IMR-90 (cell line): ENCODE measurements at regions not wholly inside any gene's neighbourhood (a gene's known extent, or its start where the extent isn't known, plus 50 kb on each side); places are given as distances from the start of the nearest gene placed in this dataset.
A peak's percentile ranks its signal among the peaks of the same experiment; 100 is the strongest.

Experiments
- ATAC-seq: fragments of 200-7000 bp; cut with Tn5 transposase; 2 replicates; pipeline ENCODE4 v1.9.1; 2020; ENCODE audit warnings: low read depth, mild to moderate bottlenecking, moderate library complexity
- BruUV-seq: library from RNA; stranded (reverse); fragments of 400-500 nt; replicated peaks from 2 replicates; lab custom pipeline; 2021; lab: Mats Ljungman, UMichigan
- CTCF ChIA-PET: fragments of 300-600 bp; formaldehyde crosslinking; extraction: SDS; loops from one replicate; lab custom pipeline; 2021; ENCODE audit warnings: antibody characterized with exemption; lab: Yijun Ruan, JAX
- POLR2A ChIA-PET: fragments of 300-600 bp; sonication (Branson Sonifier 250); formaldehyde crosslinking; loops from one replicate; lab custom pipeline; 2022; ENCODE audit warnings: antibody characterized with exemption; ENCODE audit not compliant: unreplicated experiment; lab: Charles Lee
- DNase-seq: peaks from one replicate; pipeline ENCODE4 v3.0.0; 2013
- H2AFZ ChIP-seq: replicated peaks from 2 replicates; pipeline ENCODE3; 2013; ENCODE audit warnings: low read length, mild to moderate bottlenecking; ENCODE audit not compliant: poor library complexity
- H2AK5ac ChIP-seq: 2 replicates; pipeline ENCODE4 v1.6.1; 2013; ENCODE audit warnings: low read depth, low read length, inconsistent platforms
- H2AK9ac ChIP-seq: replicated peaks from 2 replicates; pipeline ENCODE3; 2013; ENCODE audit warnings: mild to moderate bottlenecking, low read depth, low read length, moderate library complexity; ENCODE audit not compliant: poor library complexity
- H2BK120ac ChIP-seq: 2 replicates; pipeline ENCODE4 v1.6.1; 2013; ENCODE audit warnings: low read depth, low read length, inconsistent platforms
- H2BK15ac ChIP-seq: 3 replicates; pipeline ENCODE4 v1.6.1; 2013; ENCODE audit warnings: low read depth, low read length, inconsistent platforms
- H2BK20ac ChIP-seq: 2 replicates; pipeline ENCODE4 v1.6.1; 2013; ENCODE audit warnings: low read depth, mild to moderate bottlenecking, inconsistent platforms, low read length, moderate library complexity
- H2BK5ac ChIP-seq: 2 replicates; pipeline ENCODE4 v1.6.1; 2013; ENCODE audit warnings: mild to moderate bottlenecking, low read depth, low read length, inconsistent platforms; ENCODE audit not compliant: poor library complexity, severe bottlenecking
- H3K14ac ChIP-seq: replicated peaks from 2 replicates; pipeline ENCODE4 v1.6.1; 2013; ENCODE audit warnings: low read depth, low read length, inconsistent platforms
- H3K18ac ChIP-seq: 2 replicates; pipeline ENCODE4 v1.6.1; 2013; ENCODE audit warnings: low read depth, low read length, control low read depth
- H3K23ac ChIP-seq: 2 replicates; pipeline ENCODE4 v1.6.1; 2013; ENCODE audit warnings: low read depth, low read length, inconsistent platforms
- H3K27ac ChIP-seq: 2 replicates; pipeline ENCODE4 v1.5.1; 2013; ENCODE audit warnings: mild to moderate bottlenecking, control low read depth, low read length; ENCODE audit not compliant: insufficient read depth
- H3K27me3 ChIP-seq: 2 replicates; pipeline ENCODE4 v1.6.1; 2013; ENCODE audit warnings: low read length; ENCODE audit not compliant: control insufficient read depth, insufficient read depth
- H3K36me3 ChIP-seq: 2 replicates; pipeline ENCODE4 v1.6.1; 2013; ENCODE audit warnings: low read length, mixed read lengths; ENCODE audit not compliant: control insufficient read depth, insufficient read depth
- H3K4ac ChIP-seq: 2 replicates; pipeline ENCODE4 v1.6.1; 2013; ENCODE audit warnings: low read depth, low read length, inconsistent platforms
- H3K4me1 ChIP-seq: 2 replicates; pipeline ENCODE4 v1.6.1; 2013; ENCODE audit warnings: low read length, mixed read lengths; ENCODE audit not compliant: control insufficient read depth, insufficient read depth
- H3K4me2 ChIP-seq: 2 replicates; pipeline ENCODE4 v1.6.1; 2013; ENCODE audit warnings: low read depth, mild to moderate bottlenecking, control low read depth, low read length, moderate library complexity
- H3K4me3 ChIP-seq: 2 replicates; pipeline ENCODE4 v1.5.1; 2013; ENCODE audit warnings: low read depth, mild to moderate bottlenecking, control low read depth, low read length, moderate library complexity; ENCODE audit not compliant: insufficient read depth
- H3K56ac ChIP-seq: 2 replicates; pipeline ENCODE4 v1.6.1; 2013; ENCODE audit warnings: low read length, inconsistent platforms; ENCODE audit not compliant: insufficient read depth; ENCODE audit errors: extremely low read depth
- H3K79me1 ChIP-seq, 2 experiments: 2 replicates each; pipeline ENCODE4 v1.6.1; 2013; ENCODE audit warnings: low read length in 2 of 2, inconsistent platforms in 1 of 2, low read depth in 1 of 2
- H3K9ac ChIP-seq: 2 replicates; pipeline ENCODE4 v1.6.1; 2013; ENCODE audit warnings: low read depth, low read length, control low read depth
- H3K9me1 ChIP-seq: 2 replicates; pipeline ENCODE4 v1.6.1; 2013; ENCODE audit warnings: low read length, inconsistent platforms; ENCODE audit not compliant: insufficient read depth
- H3K9me3 ChIP-seq: 2 replicates; pipeline ENCODE4 v1.6.1; 2013; ENCODE audit warnings: low read length; ENCODE audit not compliant: control insufficient read depth, insufficient read depth
- H4K20me1 ChIP-seq: 2 replicates; pipeline ENCODE4 v1.6.1; 2013; ENCODE audit warnings: low read length, inconsistent platforms; ENCODE audit not compliant: insufficient read depth
- H4K5ac ChIP-seq: 2 replicates; pipeline ENCODE4 v1.6.1; 2013; ENCODE audit warnings: mild to moderate bottlenecking, low read depth, low read length, control low read depth
- H4K8ac ChIP-seq, 2 experiments: 2 replicates each; pipeline ENCODE4 v1.6.1; 2013; ENCODE audit warnings: low read depth in 2 of 2, low read length in 2 of 2, control low read depth in 1 of 2, inconsistent platforms in 1 of 2
- H4K91ac ChIP-seq: 2 replicates; pipeline ENCODE4 v1.6.1; 2013; ENCODE audit warnings: low read depth, low read length, inconsistent platforms; ENCODE audit not compliant: insufficient read depth
- BHLHE40 ChIP-seq: fragments of 150-350 bp; IDR thresholded peaks from 2 replicates; pipeline ENCODE4 v1.6.1; 2016; ENCODE audit warnings: mild to moderate bottlenecking, low read depth, low read length
- CEBPB ChIP-seq: IDR thresholded peaks from 2 replicates; pipeline ENCODE4 v1.6.1; 2012; ENCODE audit warnings: low read depth, low read length, improper control_type of control experiment
- WGBS, 2 experiments: methylation state at CpG; one replicate each; pipeline versions ENCODE4 v1.1.5 to v1.1.7; 2013; ENCODE audit warnings: missing lambda C conversion rate in 2 of 2; ENCODE audit not compliant: insufficient read length in 1 of 2; ENCODE audit errors: extremely low coverage in 2 of 2; 5-methylcytosine and 5-hydroxymethylcytosine counted together
- dilution Hi-C: fragments of 300-500 bp; cut with HindIII; formaldehyde crosslinking; loops from one replicate; pipeline ENCODE4 v1.14.3; 2018; ENCODE audit warnings: low sequenced_read_pairs; ENCODE audit not compliant: unreplicated experiment
- in situ Hi-C: fragments of 300-500 bp; cut with MboI; formaldehyde crosslinking; loops from 3 replicates; pipeline ENCODE4 v1.14.3; 2019; ENCODE audit warnings: low sequenced_read_pairs, inconsistent platforms, mixed read lengths
- intact Hi-C: fragments of 100-400 bp; cut with micrococcal nuclease; formaldehyde crosslinking; loops from 2 replicates; pipeline ENCODE4 v1.10.0; 2022

- H2BK20ac ChIP-seq, result no peak overlapping the region
- no peak overlapping the region for H3K56ac ChIP-seq
- no peak overlapping the region for H3K9ac ChIP-seq
- BruUV-seq, result no TSS peak
- H3K9me1 ChIP-seq, result peaks cover 2% of the 10 kb centered on the region; the same call in 1 of the 2 replicates
- no peak overlapping the region; a peak in 1 of 4 replicates for H4K8ac ChIP-seq
- H4K20me1 ChIP-seq, result no peaks in the 10 kb centered on the region
- H3K27me3 ChIP-seq, result no peaks in the 10 kb centered on the region
- H3K27ac ChIP-seq, result peak overlapping the region; percentile 94; the same call in 1 of the 2 replicates
- H3K14ac ChIP-seq, result no peak overlapping the region
- no peaks in the 10 kb centered on the region for H3K9me3 ChIP-seq
- ChIA-PET CTCF (no interaction called here), POLR2A (no interaction called here)
- H3K79me1 ChIP-seq, result no peaks in the 10 kb centered on the region
- H3K4me2 ChIP-seq, result no peak overlapping the region
- no peak overlapping the region for H2AFZ ChIP-seq
- dilution Hi-C loops, result no loop called here
- peak overlapping the region; percentile 62; the same call in 1 of the 2 replicates for H2BK120ac ChIP-seq
- H4K5ac ChIP-seq, result peak overlapping the region; percentile 74
- intact Hi-C loops, result loop anchor here (5.0 kb wide), 1 partner anchor 984 kb away; the partner anchor contains the start of gene ADAMTS1
- no peak overlapping the region for H3K4me3 ChIP-seq
- H2BK15ac ChIP-seq, result peak overlapping the region; percentile 3; the same call in 1 of the 3 replicates
- no peak overlapping the region for H4K91ac ChIP-seq
- in situ Hi-C loops, result no loop called here
- H2AK5ac ChIP-seq, result no peak overlapping the region
- H3K4ac ChIP-seq, result no peak overlapping the region
- peaks cover 9% of the 10 kb centered on the region for H3K4me1 ChIP-seq
- peak overlapping the region; percentile 89 for H3K18ac ChIP-seq
- no peak overlapping the region for H3K23ac ChIP-seq
- WGBS, 2 experiments, result no CpG with 5 or more reads among the region's 1 CpG
- no peaks in the 10 kb centered on the region for H3K36me3 ChIP-seq
- DNase-seq (no peak), ATAC-seq (no peak)
- TF ChIP-seq CEBPB, result no peak
- TF ChIP-seq BHLHE40, result no peak
- no peak overlapping the region for H2AK9ac ChIP-seq
- no peak overlapping the region for H2BK5ac ChIP-seq
Measured at GRCh38 chr21:27831177-27831576, 864.3 kb upstream of the ADAMTS5 start.
